ELR (cell line): ENCODE measurements at regions not wholly inside any gene's neighbourhood (a gene's known extent, or its start where the extent isn't known, plus 50 kb on each side); places are given as distances from the start of the nearest gene placed in this dataset.
A peak's percentile ranks its signal among the peaks of the same experiment; 100 is the strongest.

Experiments
- DNase-seq: peaks from one replicate; pipeline ENCODE4 v3.0.0-alpha.2; 2015; ENCODE audit warnings: low read depth

DNA sequence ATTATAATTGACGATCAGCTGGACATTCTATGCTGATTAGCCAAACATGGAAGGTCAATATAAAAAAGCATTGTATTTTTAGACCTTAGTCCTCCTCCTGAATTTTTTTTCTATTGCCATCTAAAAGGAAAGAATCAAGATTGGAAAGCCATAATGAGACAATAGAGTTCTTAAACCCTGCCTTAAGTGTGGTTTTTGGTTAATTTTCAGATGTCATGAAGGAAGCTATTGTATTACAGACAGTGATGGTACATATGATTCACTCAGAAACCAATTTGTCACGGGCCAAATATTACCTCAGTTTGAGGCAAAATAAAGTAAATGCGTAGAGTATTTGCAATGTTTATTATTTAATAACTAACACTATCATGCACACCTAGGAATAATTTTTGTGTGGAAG, 1164.0 kb upstream of the RAG2 start:
- no peak for DNase-seq

DNA sequence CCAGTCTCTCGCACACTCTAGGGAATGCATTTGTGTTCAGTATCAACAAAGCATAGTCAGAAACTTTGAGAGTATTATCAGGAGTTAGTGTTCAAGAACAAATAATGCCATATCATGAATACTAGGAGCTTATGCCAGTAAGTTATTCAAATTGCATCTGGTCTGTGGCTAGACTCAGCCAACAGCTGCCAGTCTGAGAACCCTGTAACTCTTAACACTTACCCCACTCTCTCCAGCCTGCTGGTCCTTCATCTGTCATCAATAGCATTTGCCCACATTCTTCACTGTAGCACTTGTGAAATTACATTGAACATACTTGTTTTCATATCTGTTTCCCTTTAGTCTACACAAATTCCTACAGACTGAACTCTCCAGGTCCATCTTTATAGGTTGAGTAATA, 1157.5 kb upstream of the RAG2 start:
- DNase-seq = no peak

DNA sequence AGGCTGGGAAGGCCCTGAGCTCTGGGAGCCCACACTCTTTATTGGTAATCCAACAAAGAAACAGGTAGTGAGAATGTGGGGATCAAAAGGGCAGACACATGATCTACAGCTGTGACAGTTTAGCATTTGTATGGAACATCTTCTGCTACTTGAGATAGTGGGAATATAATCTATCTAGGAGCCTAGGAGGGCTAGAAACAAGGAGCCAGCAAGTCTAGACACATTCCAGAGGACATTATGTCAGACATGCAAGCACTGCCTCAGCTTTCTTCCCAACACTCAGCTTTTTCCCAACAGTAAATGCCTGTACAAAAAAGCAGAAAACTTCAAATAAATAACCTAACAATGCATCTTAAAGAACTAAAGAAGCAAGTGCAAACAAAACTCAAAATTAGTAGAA, 1150.6 kb upstream of the RAG2 start:
- no peak for DNase-seq

DNA sequence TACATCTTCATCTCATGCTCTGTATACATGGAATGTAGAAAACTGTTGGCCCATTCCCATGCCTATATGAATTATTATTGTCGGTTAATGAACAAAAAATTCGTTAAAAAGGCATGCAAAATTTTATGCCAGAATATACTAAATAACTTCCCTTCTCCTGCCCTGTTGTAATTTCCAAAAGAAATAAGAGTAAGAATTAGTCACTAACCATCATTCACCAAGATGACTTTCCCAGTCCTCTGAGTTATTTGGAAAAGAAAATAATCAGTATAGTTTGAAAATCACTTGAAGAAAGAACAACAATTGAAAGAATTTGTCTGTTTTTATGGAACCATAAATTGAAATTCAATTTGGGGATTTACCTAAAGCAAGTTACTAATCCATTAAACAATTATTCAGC, 1149.1 kb upstream of the RAG2 start:
- no peak for DNase-seq

DNA sequence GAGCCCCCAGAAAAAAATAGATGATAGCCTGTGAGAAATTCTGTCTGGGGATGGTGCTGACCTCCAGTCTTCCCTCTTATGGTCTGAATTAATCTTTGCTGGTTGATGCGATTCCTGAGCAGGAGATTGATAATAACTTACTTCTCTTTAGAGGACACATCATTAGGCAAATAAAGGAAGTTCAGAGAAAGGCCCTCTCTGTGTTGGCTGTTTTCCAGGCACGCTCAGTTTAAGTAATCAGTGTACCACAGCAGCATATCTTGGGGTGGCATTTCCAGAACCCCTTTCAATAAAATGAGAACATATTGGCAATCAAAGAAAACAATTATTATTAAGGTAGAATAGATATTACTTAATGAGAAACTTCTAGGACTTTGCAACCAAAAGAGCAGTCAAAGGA, 1129.3 kb upstream of the RAG2 start:
- DNase-seq = no peak

DNA sequence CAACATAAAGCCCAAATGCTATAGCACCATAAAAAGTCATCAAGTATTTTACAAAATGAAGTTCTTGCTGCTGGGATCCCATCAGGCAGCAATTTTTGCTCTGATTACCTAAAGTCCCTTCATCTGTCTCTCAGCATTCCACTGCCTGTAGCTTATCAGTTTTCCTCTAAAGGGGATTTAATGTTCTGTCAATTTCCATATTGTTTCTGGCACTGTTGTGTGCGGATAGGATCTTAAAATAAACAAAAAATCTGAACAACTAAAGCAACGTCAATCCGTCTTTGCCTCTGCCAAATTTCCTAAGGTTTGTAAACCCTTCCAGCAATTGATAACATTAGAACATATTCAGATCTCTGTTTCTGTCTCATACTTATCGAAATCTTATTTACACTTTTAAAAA, 1126.3 kb upstream of the RAG2 start:
- DNase-seq = no peak

DNA sequence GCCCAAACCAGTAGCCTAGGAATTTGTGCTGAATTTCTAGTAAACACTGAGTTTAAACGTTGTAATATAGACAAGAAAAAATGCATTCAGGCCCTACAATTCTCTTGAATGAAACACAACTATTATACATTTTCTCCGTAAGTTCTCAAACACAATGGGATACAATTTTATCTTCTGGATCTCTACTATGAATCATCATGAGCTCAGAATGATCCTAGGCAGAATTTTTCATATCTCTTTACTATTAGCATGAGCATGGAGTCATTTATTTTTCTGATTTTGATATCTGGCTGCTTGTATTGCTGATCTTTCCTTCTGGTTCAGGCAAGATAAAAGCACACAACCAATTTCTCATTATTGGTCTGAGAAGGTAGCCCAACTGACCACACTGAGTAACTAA, 1123.4 kb upstream of the RAG2 start:
- DNase-seq = peak; percentile 47

DNA sequence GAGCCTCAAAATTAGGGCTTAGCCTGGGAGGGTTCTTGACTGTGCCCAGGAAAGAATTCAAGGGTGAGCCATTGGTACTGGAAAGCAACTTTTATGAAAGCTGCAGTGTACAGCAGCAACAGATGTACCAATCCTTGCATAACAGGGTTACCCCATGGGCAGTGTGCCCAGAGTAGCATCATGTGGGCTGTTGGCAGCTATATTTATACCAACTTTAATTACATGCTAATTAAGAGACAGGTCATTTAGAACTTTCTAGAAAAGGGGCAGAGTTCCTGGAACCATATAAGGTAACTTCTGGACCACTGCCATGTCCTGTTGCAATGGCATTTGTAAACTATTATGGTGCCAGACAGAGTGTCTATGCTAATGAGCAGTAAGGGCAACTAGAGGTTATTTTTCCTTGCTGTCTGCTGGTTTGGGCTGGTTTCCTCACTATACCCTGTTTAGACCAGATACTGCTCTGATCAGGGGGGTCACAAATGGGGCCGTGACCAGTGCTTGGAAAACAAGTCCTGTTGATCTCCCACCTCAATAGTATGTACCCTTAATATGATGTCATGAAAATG, 1120.5 kb upstream of the RAG2 start:
- no peak for DNase-seq

DNA sequence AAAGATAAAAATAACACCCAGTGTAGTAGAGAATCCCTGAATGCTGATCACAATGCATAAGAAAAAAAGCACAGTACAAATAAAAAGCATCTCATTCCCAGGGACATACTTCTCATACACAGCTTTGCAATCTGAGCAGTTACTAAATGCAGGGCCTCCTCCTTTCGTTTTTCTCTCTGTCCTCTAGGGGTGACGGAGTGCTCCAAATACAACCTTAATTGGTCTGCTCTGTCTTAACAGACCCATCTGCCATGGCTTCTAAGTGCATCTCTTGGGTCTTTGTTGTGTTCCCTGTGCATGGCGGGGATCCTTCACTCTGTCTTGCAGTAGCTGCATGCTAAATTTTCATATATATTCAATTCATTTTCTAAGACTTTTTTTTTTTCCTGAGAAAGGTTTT, 1114.2 kb upstream of the RAG2 start:
- DNase-seq = peak; percentile 5

DNA sequence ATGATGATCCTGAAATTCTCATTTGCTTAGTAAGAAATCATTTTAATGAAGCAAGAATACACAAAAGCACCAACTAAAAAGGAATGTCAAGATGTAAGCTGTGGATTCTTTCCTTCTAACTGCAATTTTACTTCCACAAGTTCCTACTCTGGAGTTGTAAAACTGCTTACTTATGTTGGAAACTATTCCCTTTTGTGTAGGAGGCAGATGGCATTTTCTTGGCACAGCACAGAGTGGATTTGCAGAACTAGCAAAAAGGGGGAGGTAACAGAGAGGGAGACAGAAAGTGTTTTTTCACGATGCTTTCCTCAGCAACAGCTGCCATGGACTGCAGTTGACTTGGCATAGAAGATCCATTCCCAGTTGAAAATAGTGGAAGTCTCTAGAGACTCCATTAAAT, 1112.0 kb upstream of the RAG2 start:
- DNase-seq = no peak

DNA sequence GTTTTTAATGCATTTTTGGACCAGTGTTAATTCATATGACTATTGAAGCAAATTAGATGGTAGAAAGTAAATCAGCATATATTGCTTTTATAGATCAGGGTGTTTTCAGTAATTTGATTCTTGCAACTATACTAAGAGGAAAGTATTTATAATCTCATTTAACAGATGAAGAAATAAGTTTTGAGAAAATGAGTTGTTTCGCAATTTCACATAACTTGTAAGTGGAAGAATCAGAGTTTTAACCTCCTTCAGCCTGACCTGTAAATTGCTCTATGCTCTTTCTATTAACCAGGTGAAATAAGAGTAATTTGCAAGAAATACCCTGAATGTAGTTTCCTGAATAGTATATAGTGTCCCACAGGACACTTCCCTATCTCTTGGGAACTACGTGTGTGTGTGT, 1106.8 kb upstream of the RAG2 start:
- no peak for DNase-seq

DNA sequence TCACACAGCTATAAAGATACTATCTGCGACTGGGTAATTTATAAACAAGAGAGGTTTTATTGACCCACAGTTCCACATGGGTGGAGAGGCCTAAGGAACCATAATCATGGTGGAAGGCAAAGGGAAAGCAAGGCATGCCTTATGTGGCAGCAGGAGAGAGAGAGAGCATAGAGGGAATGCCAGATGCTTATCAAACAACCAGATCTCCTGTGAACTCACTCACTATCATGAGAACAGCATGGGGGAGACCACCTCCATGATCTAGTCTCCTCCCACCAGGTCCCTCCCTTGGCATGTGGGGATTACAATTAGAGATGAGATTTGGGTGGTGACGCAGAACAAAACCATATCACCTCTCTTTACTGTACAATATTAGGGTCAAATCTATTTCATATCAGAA, 1101.6 kb upstream of the RAG2 start:
- no peak for DNase-seq

DNA sequence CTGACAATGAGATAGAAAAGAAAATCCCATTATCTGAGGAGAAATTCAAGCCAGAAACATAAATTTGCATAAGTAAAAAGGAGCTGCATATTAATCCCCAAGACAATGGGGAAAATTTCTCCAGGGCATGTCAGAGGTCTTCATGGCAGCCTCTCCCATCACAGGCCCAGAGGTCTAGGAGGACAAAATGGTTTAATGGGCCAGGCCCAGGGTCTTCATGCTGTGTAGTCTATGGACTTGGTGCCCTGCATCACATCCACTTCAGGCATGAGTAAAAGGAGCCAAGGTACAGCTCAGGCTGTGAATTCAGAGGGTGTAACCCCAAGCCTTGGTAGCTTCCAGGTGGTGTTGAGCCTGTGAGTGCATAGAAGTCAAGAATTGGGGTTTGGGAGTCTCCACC, 1097.2 kb upstream of the RAG2 start:
- DNase-seq = no peak

DNA sequence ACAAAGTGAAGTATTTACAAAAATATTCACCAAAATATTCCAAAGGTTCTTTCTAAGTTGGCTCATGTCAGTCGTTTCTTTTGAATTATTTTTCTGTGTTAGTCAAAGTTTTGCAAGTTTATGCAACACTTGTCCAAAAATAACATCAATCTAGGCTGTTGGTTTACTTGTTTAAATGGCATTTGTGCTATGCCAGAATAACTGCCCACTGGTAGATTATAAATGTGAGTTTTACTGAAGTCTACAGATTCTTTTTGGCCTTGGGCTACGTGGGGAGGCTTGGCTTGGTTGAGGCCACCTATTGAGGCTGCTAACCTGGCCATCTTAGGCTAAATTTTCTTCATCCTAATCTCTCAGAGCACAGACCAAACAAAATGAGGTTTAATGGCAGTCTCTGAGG, 1091.9 kb upstream of the RAG2 start:
- no peak for DNase-seq

DNA sequence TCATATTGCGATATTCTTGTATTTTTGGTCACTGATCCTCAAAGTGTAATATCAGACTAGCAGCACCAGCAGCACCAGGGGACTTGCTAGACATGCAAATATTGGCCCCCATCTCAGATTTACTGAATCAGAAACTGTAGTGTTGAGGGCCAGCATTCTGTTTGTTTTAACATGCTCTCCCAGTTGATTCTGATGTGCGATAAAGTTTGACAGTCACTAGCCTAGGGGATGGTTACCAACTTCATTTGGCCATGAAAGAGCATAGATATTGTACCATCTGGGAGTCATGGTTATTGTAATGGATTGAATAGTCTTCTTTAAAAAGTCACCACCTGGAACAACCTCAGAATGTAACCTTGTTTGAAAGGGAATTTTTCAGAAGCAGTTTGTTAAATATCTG, 1090.4 kb upstream of the RAG2 start:
- DNase-seq = no peak

DNA sequence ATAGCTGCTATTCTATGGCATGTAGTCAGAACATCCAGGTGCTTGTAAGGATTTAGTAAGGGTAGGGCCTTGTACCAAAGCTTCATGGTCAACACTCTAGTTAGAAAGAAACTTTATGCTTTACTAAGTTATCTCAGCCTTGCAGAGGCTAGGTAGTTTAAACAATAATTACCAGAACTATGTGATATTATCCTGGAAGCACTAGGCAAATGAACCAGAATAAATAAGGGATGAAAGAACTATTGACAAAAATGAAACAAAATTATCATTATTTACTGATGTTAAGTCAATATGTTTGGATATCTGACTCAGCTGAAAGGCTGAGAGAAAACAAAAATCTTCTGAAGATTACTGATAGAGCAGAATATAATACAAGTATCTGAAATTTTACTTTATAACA, 1089.1 kb upstream of the RAG2 start:
- DNase-seq = no peak

DNA sequence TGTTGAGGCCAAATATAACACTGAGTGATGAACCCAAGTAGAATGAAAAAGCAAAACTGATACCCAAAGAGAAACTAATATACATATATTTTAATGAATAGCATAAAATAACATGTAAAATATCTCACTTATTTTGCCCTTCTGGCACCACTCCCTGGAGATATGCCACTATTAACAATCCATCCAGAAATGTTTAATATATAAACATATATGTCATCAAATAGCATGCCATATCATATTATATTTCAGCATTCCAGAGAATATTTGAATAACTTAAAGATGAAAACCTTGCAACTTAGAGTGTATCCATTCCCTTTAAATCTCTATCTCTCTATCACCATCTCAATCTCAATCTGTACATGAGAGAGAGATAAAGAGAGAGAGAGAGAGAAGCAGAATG, 1073.3 kb upstream of the RAG2 start:
- no peak for DNase-seq

DNA sequence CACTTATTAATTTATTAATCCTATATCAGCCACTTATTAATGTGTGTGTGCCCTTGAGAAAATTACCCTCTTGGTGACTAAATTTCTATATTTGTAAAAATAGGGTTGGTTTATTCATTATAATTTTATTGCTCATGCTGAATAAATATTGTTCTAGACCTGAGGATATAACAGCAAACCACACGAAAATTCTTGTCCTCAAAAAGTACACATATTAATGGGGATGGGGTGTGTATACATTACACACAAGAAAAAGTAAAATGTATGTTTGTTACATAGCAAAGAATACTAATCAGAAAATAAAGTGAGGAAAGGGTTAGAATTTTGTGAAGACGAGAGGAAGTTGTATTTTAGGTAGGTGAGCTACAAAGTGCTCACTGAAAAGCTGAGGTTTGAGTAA, 1068.9 kb upstream of the RAG2 start:
- no peak for DNase-seq

DNA sequence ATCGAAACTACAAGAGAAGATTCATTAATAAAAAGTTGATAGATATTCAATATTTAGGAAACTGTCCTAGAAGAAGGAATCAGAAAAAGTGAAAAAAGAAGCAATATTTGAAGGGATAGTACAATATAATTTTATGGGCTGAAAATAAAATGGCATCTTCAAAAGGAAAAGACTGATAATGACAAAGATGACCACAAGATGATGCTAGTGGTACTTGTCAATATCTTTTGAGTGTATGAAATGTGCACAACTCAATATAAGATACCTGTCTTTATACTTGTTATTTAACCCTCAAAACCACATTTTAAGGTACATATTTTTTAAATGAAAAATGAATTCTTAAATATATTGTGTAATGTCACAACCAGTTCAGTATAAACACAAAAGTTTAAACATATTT, 1059.6 kb upstream of the RAG2 start:
- DNase-seq = peak; percentile 26

DNA sequence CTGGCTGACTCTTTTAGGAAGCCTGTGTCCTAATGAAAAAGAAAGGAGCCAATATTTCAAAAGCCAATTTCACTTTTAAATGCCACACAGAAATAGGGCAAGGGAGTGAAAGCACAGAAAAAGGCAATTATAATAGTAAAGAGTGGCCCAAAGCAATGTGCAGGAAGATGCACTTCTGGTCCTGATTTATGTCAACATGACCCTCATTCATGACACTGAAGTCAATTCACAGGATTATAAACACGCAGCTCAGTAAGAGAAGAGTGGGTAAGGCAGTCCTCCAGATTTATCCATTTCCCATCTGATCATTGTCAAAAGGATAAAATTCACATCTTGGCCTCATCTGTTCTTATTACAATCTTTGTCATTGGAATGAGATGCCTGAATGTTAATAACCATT, 1049.7 kb upstream of the RAG2 start:
- DNase-seq = no peak

DNA sequence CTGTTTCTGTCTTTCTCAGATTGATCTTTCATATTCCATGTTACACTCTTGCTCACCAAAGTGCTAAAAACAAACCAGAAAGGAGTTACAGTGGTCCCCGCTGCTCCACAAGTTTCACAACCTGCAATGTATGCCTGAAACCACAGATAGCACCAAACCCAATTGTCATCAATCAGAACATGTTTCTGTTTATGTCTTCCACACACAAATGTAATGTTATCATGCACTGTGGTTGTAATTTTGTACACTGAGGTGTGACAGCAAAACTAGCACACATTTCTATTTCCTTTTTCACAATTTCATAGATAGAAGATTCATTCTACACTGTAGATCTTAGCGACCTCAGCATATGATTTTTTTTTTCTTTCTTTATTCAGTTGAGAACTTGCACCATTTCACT, 1045.9 kb upstream of the RAG2 start:
- no peak for DNase-seq

DNA sequence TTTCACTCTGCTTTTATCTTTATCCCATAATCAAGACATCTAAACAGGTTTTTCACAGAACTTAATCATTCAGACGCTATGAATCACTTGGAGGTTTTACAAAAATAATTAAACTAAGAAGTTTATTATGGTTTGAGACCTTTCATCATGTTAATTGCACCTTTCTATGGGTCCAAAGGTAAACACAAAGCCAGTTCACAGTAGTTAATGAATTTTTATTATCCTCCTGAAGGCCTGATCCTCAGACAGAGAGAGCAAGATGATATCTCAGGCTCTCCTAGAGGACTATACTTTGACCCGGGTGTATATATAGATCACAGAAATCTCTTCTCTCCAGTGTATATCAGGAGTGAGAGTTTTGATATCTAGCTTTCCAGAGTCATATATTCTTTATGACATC, 1044.3 kb upstream of the RAG2 start:
- DNase-seq = no peak

DNA sequence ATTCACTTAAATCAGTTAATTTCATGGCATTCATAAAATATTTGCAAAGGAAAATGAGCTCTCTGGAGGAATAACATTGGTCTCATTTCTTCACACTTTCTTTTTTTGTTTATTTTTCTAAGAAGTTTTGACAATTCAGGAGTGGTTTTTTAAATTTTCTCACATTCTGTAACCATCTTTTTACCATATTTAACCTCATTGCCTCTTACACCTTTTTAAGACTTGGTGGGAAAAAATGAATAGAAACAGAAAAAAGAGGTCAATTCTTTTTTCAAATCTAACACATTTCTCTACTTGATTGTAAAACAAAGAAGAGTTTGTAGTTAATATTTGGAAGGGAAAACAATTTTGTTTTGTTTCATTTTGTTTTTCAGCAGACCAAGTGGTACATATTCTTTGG, 1034.7 kb upstream of the RAG2 start:
- DNase-seq = no peak

DNA sequence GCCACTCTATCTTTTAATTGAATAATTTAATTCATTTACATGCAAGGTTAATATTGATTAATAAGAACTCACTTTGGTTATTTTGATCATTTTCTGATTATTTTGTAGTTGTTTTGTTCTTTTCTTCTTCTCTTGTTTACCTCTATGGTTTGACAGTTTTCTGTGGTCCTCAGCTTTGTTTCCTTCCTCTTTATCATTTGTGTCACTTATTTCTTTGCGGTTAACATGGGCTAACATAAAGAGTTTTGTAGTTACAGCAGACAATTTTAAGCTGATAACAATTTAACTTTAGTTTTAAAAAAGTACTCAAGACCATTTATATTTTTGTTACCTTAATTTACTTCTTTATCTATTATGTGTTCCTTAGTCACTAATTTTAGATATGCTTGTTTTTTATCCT, 1032.8 kb upstream of the RAG2 start:
- DNase-seq = no peak

DNA sequence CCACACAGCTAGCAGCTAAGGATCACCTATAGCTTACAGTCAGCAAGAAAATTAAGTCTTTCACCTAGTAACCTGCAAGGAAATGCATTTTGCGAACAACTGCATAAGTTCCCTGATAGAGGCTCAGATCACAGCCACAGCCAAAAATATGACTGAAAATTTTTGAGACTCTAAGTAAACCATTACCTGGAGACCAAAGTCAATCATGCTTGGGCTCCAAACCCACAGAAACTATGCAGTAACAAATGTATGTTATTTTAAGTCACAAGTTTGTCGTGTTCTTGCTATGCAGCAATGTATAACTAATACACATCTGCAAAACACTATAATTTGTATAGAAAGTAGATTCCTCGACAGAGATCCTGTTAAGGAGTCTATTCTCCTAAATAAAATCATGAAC, 1025.7 kb upstream of the RAG2 start:
- no peak for DNase-seq
